ENCODE measurements at regions not wholly inside any gene's neighbourhood (a gene's known extent, or its start where the extent isn't known, plus 50 kb on each side); places are given as distances from the start of the nearest gene placed in this dataset.
"Not testable (repeated sequence)": the region's sequence is repeated elsewhere in the genome, so short reads cannot be mapped to it uniquely, and the experiment has no call there.

DNA sequence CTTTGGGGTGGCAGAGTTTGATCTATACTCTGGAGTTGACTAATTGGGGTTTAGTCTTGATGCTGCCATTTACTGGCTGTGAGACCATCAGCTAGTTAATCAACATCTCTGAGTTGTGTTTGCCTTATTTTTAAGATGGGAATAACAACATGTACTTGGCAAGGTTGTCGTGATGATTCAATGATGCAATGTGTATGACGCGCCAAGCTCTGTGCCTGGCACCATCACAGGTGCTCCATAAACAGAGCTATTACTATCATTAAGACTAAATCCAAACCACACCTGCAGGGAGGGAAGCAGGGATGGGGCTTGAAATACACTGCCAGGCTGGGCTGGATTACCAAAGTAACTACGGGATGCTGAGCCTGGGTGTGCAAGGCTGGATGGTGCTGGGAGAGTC, 60.1 kb upstream of the E2F3 start:
- no peak for DNase-seq

DNA sequence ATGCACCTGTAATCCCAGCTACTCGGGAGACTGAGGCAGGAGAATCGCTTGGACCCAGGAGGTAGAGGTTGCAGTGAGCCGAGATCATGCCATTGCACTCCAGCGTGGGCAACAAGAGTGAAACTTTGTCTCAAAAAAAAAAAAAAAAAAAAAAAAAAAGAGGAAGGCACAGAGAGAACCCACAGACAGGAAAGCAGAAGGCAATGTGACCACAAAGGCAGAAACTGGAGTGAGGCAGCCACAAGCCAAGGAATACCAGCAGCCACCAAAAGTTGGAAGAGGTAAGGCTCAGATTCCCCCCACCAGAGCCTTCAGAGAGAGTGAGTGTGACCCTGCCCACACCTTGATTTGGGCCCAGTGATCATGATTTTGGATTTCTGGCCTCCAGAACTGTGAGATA, 54.7 kb upstream of the E2F3 start:
- not testable (repeated sequence) for DNase-seq

DNA sequence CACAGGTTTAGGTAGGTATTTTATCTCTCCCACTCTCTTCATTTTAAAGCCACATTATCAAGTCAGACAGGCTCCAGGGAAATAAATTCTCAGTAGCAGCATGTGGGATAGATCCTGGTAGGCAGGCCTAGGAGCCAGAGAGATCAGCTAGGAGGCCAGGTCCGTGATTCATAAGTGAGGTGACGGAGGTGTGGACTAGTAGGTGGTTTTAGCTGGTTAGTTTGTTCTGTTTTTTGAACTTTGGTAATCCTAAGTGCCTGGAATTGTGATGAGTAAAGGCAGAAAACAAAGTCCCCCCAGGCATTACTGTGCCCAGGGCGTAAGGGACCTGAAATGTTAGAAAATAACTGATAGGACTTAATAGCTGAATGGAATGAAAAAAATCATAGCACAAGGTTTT, 53.6 kb upstream of the E2F3 start:
- no peak for DNase-seq

DNA sequence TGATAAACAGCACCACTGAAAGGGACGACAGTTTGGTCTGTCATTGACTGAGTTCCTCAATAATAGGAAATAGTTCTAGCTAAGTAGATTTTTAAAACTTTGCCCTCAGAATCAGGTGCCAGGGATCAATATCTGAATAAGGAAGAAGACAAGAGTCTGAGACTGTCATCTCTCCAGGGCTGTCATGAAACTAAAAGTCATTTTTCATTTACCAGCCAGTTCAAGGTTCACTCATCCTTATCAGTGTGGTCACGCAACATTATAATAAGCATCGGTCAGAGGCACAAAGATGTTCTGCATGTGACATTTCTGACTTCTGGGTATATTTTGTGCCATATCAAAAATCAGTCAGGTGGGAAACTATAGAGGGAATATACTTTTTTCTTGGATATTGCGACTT, 52.5 kb upstream of the E2F3 start:
- DNase-seq = no peak

DNA sequence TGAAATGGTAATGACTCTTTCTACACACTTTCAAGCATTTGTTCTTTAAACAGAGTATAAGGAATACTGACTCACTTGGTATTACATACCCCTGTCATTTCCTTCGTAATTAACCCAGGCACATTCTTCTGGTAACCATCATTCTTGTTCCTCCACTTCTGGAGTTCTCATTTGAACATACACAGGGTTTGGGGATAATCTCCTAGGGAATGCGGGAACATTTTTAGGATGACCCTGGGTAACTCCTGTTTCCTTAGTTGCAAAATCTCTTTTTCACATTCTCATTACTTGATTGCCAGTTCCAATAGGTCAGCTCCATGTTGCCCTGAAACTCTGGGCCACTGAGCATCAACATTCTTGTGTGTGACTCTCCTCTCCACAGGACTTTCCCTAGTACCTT, 51.5 kb upstream of the E2F3 start:
- no peak for DNase-seq

DNA sequence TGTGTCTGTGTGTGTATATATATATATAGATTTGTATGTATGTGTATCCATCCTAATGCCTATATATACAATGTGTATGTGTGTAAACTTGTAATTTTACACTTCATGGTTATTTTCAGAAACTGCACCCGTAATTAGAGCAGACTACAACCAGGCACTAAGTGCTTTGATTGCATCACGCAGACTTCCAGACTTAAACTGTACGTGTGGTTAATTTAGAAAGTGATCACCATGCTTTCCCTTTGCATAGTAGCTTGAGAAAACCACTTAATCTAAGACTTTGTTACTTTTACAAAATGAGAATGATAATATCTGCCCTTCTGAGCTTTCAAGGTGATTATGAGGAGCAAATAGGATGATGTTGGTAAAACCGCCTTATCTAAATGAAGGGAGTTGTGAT, 50.1 kb upstream of the E2F3 start:
- no peak for DNase-seq

Data from NCI-H2171 treated with DMSO at 0.1 percent for 48 hours (cell line).